HCT116 (cell line): ENCODE measurements at regions not wholly inside any gene's neighbourhood (a gene's known extent, or its start where the extent isn't known, plus 50 kb on each side); places are given as distances from the start of the nearest gene placed in this dataset.
"Not testable (repeated sequence)": the region's sequence is repeated elsewhere in the genome, so short reads cannot be mapped to it uniquely, and the experiment has no call there.

Experiments
- EGR1 ChIP-seq: IDR thresholded peaks from 2 replicates; pipeline ENCODE4 v1.6.1; 2012; ENCODE audit warnings: low read depth
- EZH2 ChIP-seq: fragments of 200-600 bp; sonication (generic); IDR thresholded peaks from 2 replicates; pipeline ENCODE4 v1.6.1; 2017; ENCODE audit warnings: antibody characterized with exemption, mixed run types
- FOSL1 ChIP-seq: IDR thresholded peaks from 2 replicates; pipeline ENCODE4 v1.6.1; 2012; ENCODE audit warnings: low read depth
- JUND ChIP-seq: IDR thresholded peaks from 2 replicates; pipeline ENCODE4 v1.6.1; 2012
- MAX ChIP-seq: IDR thresholded peaks from 2 replicates; pipeline ENCODE4 v1.6.1; 2012
- POLR2A ChIP-seq: IDR thresholded peaks from 2 replicates; pipeline ENCODE4 v1.7.0; 2011; ENCODE audit warnings: borderline replicate concordance; ENCODE audit not compliant: insufficient read depth, insufficient read length; ENCODE audit errors: extremely low read depth
- RAD21 ChIP-seq: IDR thresholded peaks from 2 replicates; pipeline ENCODE4 v1.6.1; 2012; ENCODE audit warnings: low read depth, mild to moderate bottlenecking
- SIN3A ChIP-seq: IDR thresholded peaks from 2 replicates; pipeline ENCODE4 v1.6.1; 2012; ENCODE audit warnings: low read depth
- SP1 ChIP-seq: IDR thresholded peaks from 2 replicates; pipeline ENCODE4 v1.6.1; 2012; ENCODE audit warnings: low read depth
- ZFX ChIP-seq: fragments of 450-650 bp; IDR thresholded peaks from 2 replicates; pipeline ENCODE4 v1.6.1; 2017
- TF ChIP-seq, protein P1 (sequence below), 3 experiments: fragments of 200-600 bp in 1 of 3; sonication (generic) in 1 of 3; IDR thresholded peaks in 2 of 3; conservative IDR thresholded peaks in 1 of 3; 2 replicates each; pipeline ENCODE4 v1.5.1; 2012 to 2017; ENCODE audit warnings: low read depth in 2 of 3, low read length in 2 of 3, antibody characterized with exemption in 1 of 3, borderline replicate concordance in 1 of 3, control low read depth in 1 of 3, mild to moderate bottlenecking in 1 of 3, mixed read lengths in 1 of 3, mixed run types in 1 of 3, moderate library complexity in 1 of 3; ENCODE audit not compliant: insufficient read depth in 1 of 3
- TF ChIP-seq, protein P2 (sequence below): IDR thresholded peaks from 2 replicates; pipeline ENCODE4 v1.6.1; 2012; ENCODE audit warnings: low read depth

- TF ChIP-seq, protein P1, sequence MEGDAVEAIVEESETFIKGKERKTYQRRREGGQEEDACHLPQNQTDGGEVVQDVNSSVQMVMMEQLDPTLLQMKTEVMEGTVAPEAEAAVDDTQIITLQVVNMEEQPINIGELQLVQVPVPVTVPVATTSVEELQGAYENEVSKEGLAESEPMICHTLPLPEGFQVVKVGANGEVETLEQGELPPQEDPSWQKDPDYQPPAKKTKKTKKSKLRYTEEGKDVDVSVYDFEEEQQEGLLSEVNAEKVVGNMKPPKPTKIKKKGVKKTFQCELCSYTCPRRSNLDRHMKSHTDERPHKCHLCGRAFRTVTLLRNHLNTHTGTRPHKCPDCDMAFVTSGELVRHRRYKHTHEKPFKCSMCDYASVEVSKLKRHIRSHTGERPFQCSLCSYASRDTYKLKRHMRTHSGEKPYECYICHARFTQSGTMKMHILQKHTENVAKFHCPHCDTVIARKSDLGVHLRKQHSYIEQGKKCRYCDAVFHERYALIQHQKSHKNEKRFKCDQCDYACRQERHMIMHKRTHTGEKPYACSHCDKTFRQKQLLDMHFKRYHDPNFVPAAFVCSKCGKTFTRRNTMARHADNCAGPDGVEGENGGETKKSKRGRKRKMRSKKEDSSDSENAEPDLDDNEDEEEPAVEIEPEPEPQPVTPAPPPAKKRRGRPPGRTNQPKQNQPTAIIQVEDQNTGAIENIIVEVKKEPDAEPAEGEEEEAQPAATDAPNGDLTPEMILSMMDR (IDR thresholded peaks at IDR 0.05 in 2 of 3, conservative IDR thresholded peaks at IDR 0.05 in 1 of 3; ENCODE audit: borderline replicate concordance in 1 of 3, insufficient read depth in 1 of 3, low read depth in 2 of 3, low read length in 2 of 3), result not testable (repeated sequence)
- TF ChIP-seq SP1, JUND, RAD21, SIN3A, FOSL1, EZH2, EGR1, POLR2A, ZFX, MAX: not testable (repeated sequence)
- TF ChIP-seq, protein P2, sequence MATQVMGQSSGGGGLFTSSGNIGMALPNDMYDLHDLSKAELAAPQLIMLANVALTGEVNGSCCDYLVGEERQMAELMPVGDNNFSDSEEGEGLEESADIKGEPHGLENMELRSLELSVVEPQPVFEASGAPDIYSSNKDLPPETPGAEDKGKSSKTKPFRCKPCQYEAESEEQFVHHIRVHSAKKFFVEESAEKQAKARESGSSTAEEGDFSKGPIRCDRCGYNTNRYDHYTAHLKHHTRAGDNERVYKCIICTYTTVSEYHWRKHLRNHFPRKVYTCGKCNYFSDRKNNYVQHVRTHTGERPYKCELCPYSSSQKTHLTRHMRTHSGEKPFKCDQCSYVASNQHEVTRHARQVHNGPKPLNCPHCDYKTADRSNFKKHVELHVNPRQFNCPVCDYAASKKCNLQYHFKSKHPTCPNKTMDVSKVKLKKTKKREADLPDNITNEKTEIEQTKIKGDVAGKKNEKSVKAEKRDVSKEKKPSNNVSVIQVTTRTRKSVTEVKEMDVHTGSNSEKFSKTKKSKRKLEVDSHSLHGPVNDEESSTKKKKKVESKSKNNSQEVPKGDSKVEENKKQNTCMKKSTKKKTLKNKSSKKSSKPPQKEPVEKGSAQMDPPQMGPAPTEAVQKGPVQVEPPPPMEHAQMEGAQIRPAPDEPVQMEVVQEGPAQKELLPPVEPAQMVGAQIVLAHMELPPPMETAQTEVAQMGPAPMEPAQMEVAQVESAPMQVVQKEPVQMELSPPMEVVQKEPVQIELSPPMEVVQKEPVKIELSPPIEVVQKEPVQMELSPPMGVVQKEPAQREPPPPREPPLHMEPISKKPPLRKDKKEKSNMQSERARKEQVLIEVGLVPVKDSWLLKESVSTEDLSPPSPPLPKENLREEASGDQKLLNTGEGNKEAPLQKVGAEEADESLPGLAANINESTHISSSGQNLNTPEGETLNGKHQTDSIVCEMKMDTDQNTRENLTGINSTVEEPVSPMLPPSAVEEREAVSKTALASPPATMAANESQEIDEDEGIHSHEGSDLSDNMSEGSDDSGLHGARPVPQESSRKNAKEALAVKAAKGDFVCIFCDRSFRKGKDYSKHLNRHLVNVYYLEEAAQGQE, result not testable (repeated sequence)
These were observed 293.2 kb upstream of the SEMA6A start for GRCh38 chr5:116867825-116868224.
